Neuronal stem cell (in vitro differentiated cells): ENCODE measurements at regions not wholly inside any gene's neighbourhood (a gene's known extent, or its start where the extent isn't known, plus 50 kb on each side); places are given as distances from the start of the nearest gene placed in this dataset.
"Not testable (repeated sequence)": the region's sequence is repeated elsewhere in the genome, so short reads cannot be mapped to it uniquely, and the experiment has no call there.

ENCODE experiments used
- DNase-seq: peaks from one replicate; pipeline ENCODE4 v3.0.0-alpha.2; 2013; ENCODE audit warnings: low spot score
- H2AFZ ChIP-seq: one replicate; pipeline ENCODE4 v1.6.1; 2013; ENCODE audit warnings: mild to moderate bottlenecking, low read length, inconsistent platforms
- H2AK5ac ChIP-seq: 2 replicates; pipeline ENCODE4 v1.6.1; 2013; ENCODE audit warnings: low read depth, mild to moderate bottlenecking, inconsistent platforms, low read length, moderate library complexity, mixed read lengths
- H2BK120ac ChIP-seq: 2 replicates; pipeline ENCODE4 v1.6.1; 2013; ENCODE audit warnings: low read depth, mild to moderate bottlenecking, inconsistent platforms, low read length, moderate library complexity, mixed read lengths
- H2BK12ac ChIP-seq: one replicate; pipeline ENCODE4 v1.6.1; 2013; ENCODE audit warnings: low read length, inconsistent platforms
- H2BK15ac ChIP-seq: 2 replicates; pipeline ENCODE4 v1.6.1; 2013; ENCODE audit warnings: mild to moderate bottlenecking, low read length, inconsistent platforms, mixed read lengths
- H2BK5ac ChIP-seq: one replicate; pipeline ENCODE4 v1.6.1; 2013; ENCODE audit warnings: inconsistent platforms, mild to moderate bottlenecking, low read length, moderate library complexity
- H3K14ac ChIP-seq: one replicate; pipeline ENCODE4 v1.6.1; 2013; ENCODE audit warnings: low read length, inconsistent platforms
- H3K18ac ChIP-seq: 2 replicates; pipeline ENCODE4 v1.6.1; 2013; ENCODE audit warnings: low read length, inconsistent platforms
- H3K23ac ChIP-seq: 2 replicates; pipeline ENCODE4 v1.6.1; 2013; ENCODE audit warnings: low read depth, mild to moderate bottlenecking, mixed read lengths, low read length, inconsistent platforms; ENCODE audit not compliant: poor library complexity
- H3K27ac ChIP-seq: replicated peaks from 3 replicates; pipeline ENCODE4 v1.5.1; 2013; ENCODE audit warnings: low read length, inconsistent platforms
- H3K27me3 ChIP-seq, 3 experiments: 2 replicates each; pipeline ENCODE4 v1.6.1; 2013; ENCODE audit warnings: low read length in 3 of 3, mild to moderate bottlenecking in 2 of 3, inconsistent platforms in 1 of 3, low read depth in 1 of 3, mixed read lengths in 1 of 3, moderate library complexity in 1 of 3; ENCODE audit not compliant: control insufficient read depth in 3 of 3, insufficient read depth in 3 of 3
- H3K36me3 ChIP-seq, 2 donors: replicated peaks in 1 of 2; 2 replicates each; pipeline ENCODE4 v1.6.1; 2013; ENCODE audit warnings: low read length in 2 of 2; ENCODE audit not compliant: control insufficient read depth in 2 of 2, insufficient read depth in 2 of 2
- H3K4ac ChIP-seq: 2 replicates; pipeline ENCODE4 v1.6.1; 2013; ENCODE audit warnings: inconsistent platforms, mild to moderate bottlenecking, low read length, moderate library complexity
- H3K4me1 ChIP-seq, 2 donors: 1 replicate in 1 of 2; 2 replicates in 1 of 2; pipeline ENCODE4 v1.6.1; 2013; ENCODE audit warnings: low read length in 2 of 2, low read depth in 1 of 2; ENCODE audit not compliant: control insufficient read depth in 2 of 2, insufficient read depth in 1 of 2
- H3K4me2 ChIP-seq: one replicate; pipeline ENCODE4 v1.6.1; 2013; ENCODE audit warnings: mild to moderate bottlenecking, low read length, inconsistent platforms; ENCODE audit not compliant: insufficient read depth, poor library complexity, severe bottlenecking
- H3K4me3 ChIP-seq, 2 donors: 2 replicates each; pipeline ENCODE4 v1.5.1; 2013; ENCODE audit warnings: low read length in 2 of 2, mild to moderate bottlenecking in 2 of 2, inconsistent platforms in 1 of 2, moderate library complexity in 1 of 2
- H3K79me1 ChIP-seq: one replicate; pipeline ENCODE4 v1.6.1; 2013; ENCODE audit warnings: low read depth, mild to moderate bottlenecking, inconsistent platforms, low read length, moderate library complexity
- H3K9ac ChIP-seq: one replicate; pipeline ENCODE4 v1.6.1; 2013; ENCODE audit warnings: mild to moderate bottlenecking, low read depth, low read length, inconsistent platforms; ENCODE audit not compliant: poor library complexity
- H3K9me3 ChIP-seq, 2 donors: replicated peaks in 1 of 2; 2 replicates each; pipeline versions ENCODE3 to v1.6.1; 2013; ENCODE audit warnings: low read length in 2 of 2, mild to moderate bottlenecking in 2 of 2, inconsistent platforms in 1 of 2, low read depth in 1 of 2, mixed read lengths in 1 of 2, moderate library complexity in 1 of 2; ENCODE audit not compliant: control insufficient read depth in 2 of 2, insufficient read depth in 1 of 2
- H4K8ac ChIP-seq: one replicate; pipeline ENCODE4 v1.6.1; 2013; ENCODE audit warnings: low read depth, mild to moderate bottlenecking, inconsistent platforms, low read length, moderate library complexity
- H4K91ac ChIP-seq: one replicate; pipeline ENCODE4 v1.6.1; 2013; ENCODE audit warnings: low read length, low read depth, mild to moderate bottlenecking, inconsistent platforms; ENCODE audit not compliant: poor library complexity
- WGBS, 2 donors: extraction: QIAGEN DNeasy Blood & Tissue Kit; methylation state at CpG; one replicate each; pipeline ENCODE4 v1.1.7; 2013; ENCODE audit warnings: missing lambda C conversion rate in 2 of 2, mixed read lengths in 1 of 2; ENCODE audit not compliant: insufficient read length in 2 of 2, insufficient replicate concordance in 1 of 2; ENCODE audit errors: extremely low coverage in 2 of 2; 5-methylcytosine and 5-hydroxymethylcytosine counted together

GRCh38 chr6:125454351-125454750 lies 152.6 kb upstream of the HDDC2 start:
- no peaks in the 10 kb centered on the region for H3K27me3 ChIP-seq
- H2AFZ ChIP-seq: no peak overlapping the region

GRCh38 chr6:125458493-125458892 lies 156.7 kb upstream of the HDDC2 start:
- not testable (repeated sequence) for H2AK5ac ChIP-seq, H2BK120ac ChIP-seq, H3K9me3 ChIP-seq, H3K4ac ChIP-seq, H2BK12ac ChIP-seq, H4K91ac ChIP-seq, H3K18ac ChIP-seq, H3K4me1 ChIP-seq, H3K79me1 ChIP-seq, H3K27me3 ChIP-seq, DNase-seq, H2BK15ac ChIP-seq, H3K4me2 ChIP-seq, H3K14ac ChIP-seq, H3K4me3 ChIP-seq, H4K8ac ChIP-seq, H3K9ac ChIP-seq, H2AFZ ChIP-seq, H2BK5ac ChIP-seq, H3K27ac ChIP-seq, H3K23ac ChIP-seq, H3K36me3 ChIP-seq
- no CpG with 5 or more reads among the region's 1 CpG for WGBS, 2 donors

More at GRCh38 chr6:125454351-125454750, 152.6 kb upstream of the HDDC2 start:
- H3K27ac ChIP-seq: no peak overlapping the region
- no peak overlapping the region for H3K14ac ChIP-seq
- H4K91ac ChIP-seq: no peak overlapping the region
- H2BK15ac ChIP-seq: no peak overlapping the region
- no peak overlapping the region for H2AK5ac ChIP-seq
- H3K36me3 ChIP-seq: no peaks in the 10 kb centered on the region
- H3K4me3 ChIP-seq: no peak overlapping the region
- no peak overlapping the region for H2BK120ac ChIP-seq
- no peaks in the 10 kb centered on the region for H3K4me1 ChIP-seq
- H4K8ac ChIP-seq: no peak overlapping the region
- H3K18ac ChIP-seq: no peak overlapping the region
- H3K79me1 ChIP-seq: no peaks in the 10 kb centered on the region
- no CpG with 5 or more reads among the region's 1 CpG for WGBS, 2 donors
- H3K23ac ChIP-seq: no peak overlapping the region
- no peak overlapping the region for H2BK5ac ChIP-seq
- H3K4me2 ChIP-seq: no peak overlapping the region
- no peak overlapping the region for H2BK12ac ChIP-seq
- H3K4ac ChIP-seq: no peak overlapping the region
- peaks cover 0 to 6% of the 10 kb centered on the region in 2 donors for H3K9me3 ChIP-seq
- no peak overlapping the region for H3K9ac ChIP-seq
- DNase-seq: no peak

DNA sequence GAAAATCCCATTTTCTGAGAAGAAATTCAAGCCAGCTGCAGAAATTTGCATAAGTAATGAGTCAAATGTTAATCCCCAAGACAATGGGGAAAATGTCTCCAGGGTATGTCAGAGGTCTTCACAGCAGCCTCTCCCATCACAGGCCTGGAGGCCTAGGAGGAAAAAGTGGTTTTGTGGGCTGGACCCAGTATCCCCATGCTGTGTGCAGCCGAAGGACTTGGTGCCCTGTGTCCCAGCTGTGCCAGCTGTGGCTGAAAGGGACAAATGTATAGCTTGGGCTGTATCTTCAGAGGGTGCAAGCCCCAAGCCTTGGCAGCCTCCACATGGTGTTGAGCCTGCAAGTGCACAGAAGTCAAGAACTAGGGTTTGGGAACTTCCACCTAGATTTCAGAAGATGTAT lies 163.6 kb upstream of the HDDC2 start:
- not testable (repeated sequence) for H3K27ac ChIP-seq, H3K27me3 ChIP-seq, H2AK5ac ChIP-seq, H3K9me3 ChIP-seq, H3K4me2 ChIP-seq, H3K4ac ChIP-seq, H3K4me1 ChIP-seq, H3K79me1 ChIP-seq, H4K91ac ChIP-seq, H2BK15ac ChIP-seq, H2BK12ac ChIP-seq, H3K23ac ChIP-seq, H3K36me3 ChIP-seq, H3K4me3 ChIP-seq, H2AFZ ChIP-seq, H4K8ac ChIP-seq, H2BK5ac ChIP-seq, H3K14ac ChIP-seq, H3K9ac ChIP-seq, H3K18ac ChIP-seq, H2BK120ac ChIP-seq, DNase-seq
- no CpG with 5 or more reads among the region's 1 CpG for WGBS, 2 donors

- no peaks in the 10 kb centered on the region for H3K9me3 ChIP-seq
- no peak overlapping the region for H4K91ac ChIP-seq
- H3K9ac ChIP-seq: no peak overlapping the region
- WGBS, 2 donors: no CpG with 5 or more reads among the region's 3 CpGs
- no peak overlapping the region for H4K8ac ChIP-seq
- no peak overlapping the region for H2AFZ ChIP-seq
- no peaks in the 10 kb centered on the region for H3K4me1 ChIP-seq
- no peak overlapping the region for H3K4me3 ChIP-seq
- DNase-seq: no peak
- no peak overlapping the region for H3K27ac ChIP-seq
- no peak overlapping the region for H2BK120ac ChIP-seq
- no peaks in the 10 kb centered on the region for H3K36me3 ChIP-seq
- H3K18ac ChIP-seq: no peak overlapping the region
- H2BK15ac ChIP-seq: no peak overlapping the region
- no peaks in the 10 kb centered on the region for H3K27me3 ChIP-seq
- H2BK12ac ChIP-seq: no peak overlapping the region
- no peak overlapping the region for H3K14ac ChIP-seq
- H3K79me1 ChIP-seq: no peaks in the 10 kb centered on the region
- no peak overlapping the region for H3K4ac ChIP-seq
- no peak overlapping the region for H2AK5ac ChIP-seq
- H3K4me2 ChIP-seq: no peak overlapping the region
- no peak overlapping the region for H2BK5ac ChIP-seq
- H3K23ac ChIP-seq: no peak overlapping the region
Measured at GRCh38 chr6:125469915-125470314, 168.1 kb upstream of the HDDC2 start.
